ENCODE measurements at regions not wholly inside any gene's neighbourhood (a gene's known extent, or its start where the extent isn't known, plus 50 kb on each side); places are given as distances from the start of the nearest gene placed in this dataset.

DNA sequence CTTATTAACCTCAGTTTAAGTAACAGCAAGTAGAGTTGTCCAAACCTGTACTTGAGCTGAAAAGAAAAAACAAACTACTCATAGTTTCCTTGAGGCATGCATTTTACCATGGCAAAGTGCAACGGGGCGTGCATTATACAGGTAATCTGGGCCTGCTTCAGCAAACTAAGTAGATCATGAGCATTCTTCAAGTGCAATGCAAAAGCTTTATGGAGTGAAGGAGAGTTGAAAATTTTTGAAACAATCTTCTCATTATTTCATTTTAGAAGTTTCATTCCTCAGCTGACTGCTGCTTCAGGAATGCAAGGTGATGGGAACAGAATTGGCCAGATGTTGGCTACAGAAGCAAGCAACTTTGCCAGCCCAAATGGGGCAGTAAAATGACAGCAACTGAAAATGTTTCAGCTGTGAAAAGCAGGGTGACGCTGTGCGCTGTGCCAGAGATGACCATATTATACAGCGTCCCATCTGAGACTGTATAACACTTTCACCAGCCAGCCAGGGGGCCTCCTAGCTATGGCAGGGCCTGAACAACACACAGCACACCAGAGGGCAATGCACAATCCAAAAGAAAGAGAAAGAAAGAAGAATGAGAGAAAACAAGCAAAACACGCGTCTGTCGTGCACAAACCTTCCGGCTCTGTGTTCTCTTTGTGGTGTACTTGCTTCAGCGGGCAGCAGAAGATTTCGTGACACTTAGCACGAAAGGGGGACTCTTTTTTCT lies 145.5 kb upstream of the FGF13 start:
- TF ChIP-seq HNF4G (IDR thresholded peaks at IDR 0.05): no peak
- Histone ChIP-seq H3K4me1 (ENCODE audit: control insufficient read depth in 4 of 4, insufficient read depth in 4 of 4, low read length in 3 of 4) (no peaks in the 10 kb centered on the region), H3K9me3 (ENCODE audit: control insufficient read depth in 4 of 4, low read length in 3 of 4) (no peaks in the 10 kb centered on the region), H3K9ac (ENCODE audit: low read depth in 1 of 2, low read length in 2 of 2) (no peak overlapping the region), H3K36me3 (ENCODE audit: control insufficient read depth in 4 of 4, insufficient read depth in 3 of 4, low read depth in 1 of 4, low read length in 3 of 4) (no peaks in the 10 kb centered on the region), H3K27ac (ENCODE audit: low read depth in 1 of 2, low read length in 2 of 2) (no peak overlapping the region), H3K4me3 (ENCODE audit: low read depth in 1 of 3, low read length in 3 of 3) (no peak overlapping the region), H3K27me3 (ENCODE audit: control insufficient read depth in 4 of 4, insufficient read depth in 4 of 4, low read length in 3 of 4) (peaks cover 0 to 3% (median 0%) of the 10 kb centered on the region in 4 donors)
- DNase-seq (ENCODE audit: low spot score): no peak
- WGBS: 94% methylated on average over 12 of the region's 12 CpGs

DNA sequence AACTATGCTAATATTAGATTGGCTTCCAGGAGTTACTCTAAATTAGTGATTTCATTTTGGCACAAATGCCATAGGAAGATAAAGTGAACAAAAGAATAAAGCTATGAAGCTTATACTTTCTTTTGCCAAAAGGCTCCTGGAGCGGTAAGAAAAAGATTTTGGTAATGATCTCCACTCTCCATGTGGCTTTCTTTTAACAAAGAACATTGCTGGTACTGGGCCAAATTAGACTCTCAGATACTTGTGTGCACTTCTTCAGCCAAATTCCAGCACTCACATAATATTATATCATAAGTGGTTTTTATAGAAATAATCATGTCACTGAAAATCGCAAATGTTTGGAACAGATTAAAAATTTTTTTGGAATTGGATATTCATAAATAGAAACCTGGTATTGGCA lies 142.4 kb upstream of the FGF13 start:
- H3K4me1 ChIP-seq (ENCODE audit: control insufficient read depth in 4 of 4, insufficient read depth in 4 of 4, low read length in 3 of 4): no peaks in the 10 kb centered on the region
- H3K4me3 ChIP-seq (ENCODE audit: low read depth in 1 of 3, low read length in 3 of 3): no peak overlapping the region
- H3K9ac ChIP-seq (ENCODE audit: low read depth in 1 of 2, low read length in 2 of 2): no peak overlapping the region
- TF ChIP-seq, protein P1, sequence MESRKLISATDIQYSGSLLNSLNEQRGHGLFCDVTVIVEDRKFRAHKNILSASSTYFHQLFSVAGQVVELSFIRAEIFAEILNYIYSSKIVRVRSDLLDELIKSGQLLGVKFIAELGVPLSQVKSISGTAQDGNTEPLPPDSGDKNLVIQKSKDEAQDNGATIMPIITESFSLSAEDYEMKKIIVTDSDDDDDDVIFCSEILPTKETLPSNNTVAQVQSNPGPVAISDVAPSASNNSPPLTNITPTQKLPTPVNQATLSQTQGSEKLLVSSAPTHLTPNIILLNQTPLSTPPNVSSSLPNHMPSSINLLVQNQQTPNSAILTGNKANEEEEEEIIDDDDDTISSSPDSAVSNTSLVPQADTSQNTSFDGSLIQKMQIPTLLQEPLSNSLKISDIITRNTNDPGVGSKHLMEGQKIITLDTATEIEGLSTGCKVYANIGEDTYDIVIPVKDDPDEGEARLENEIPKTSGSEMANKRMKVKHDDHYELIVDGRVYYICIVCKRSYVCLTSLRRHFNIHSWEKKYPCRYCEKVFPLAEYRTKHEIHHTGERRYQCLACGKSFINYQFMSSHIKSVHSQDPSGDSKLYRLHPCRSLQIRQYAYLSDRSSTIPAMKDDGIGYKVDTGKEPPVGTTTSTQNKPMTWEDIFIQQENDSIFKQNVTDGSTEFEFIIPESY (IDR thresholded peaks at IDR 0.05): no peak
- no peak for TF ChIP-seq JUND (IDR thresholded peaks at IDR 0.05)
- no peak for TF ChIP-seq FOXA2 (IDR thresholded peaks at IDR 0.05)
- no peak for TF ChIP-seq EGR1 (IDR thresholded peaks at IDR 0.05; ENCODE audit: low read depth in 2 of 2)
- no peak for TF ChIP-seq RAD21 (IDR thresholded peaks at IDR 0.05)
- TF ChIP-seq TAF1 (conservative IDR thresholded peaks at IDR 0.05): no peak
- TF ChIP-seq NR2F2 (IDR thresholded peaks at IDR 0.05): no peak
- no peak for TF ChIP-seq HNF4G (IDR thresholded peaks at IDR 0.05)
- 91% methylated on average over 2 of the region's 2 CpGs for WGBS
- no peak overlapping the region for H3K27ac ChIP-seq (ENCODE audit: low read depth in 1 of 2, low read length in 2 of 2)
- no peak for DNase-seq (ENCODE audit: low spot score)
- H3K36me3 ChIP-seq (ENCODE audit: control insufficient read depth in 4 of 4, insufficient read depth in 3 of 4, low read depth in 1 of 4, low read length in 3 of 4): no peaks in the 10 kb centered on the region
- H3K9me3 ChIP-seq (ENCODE audit: control insufficient read depth in 4 of 4, low read length in 3 of 4): no peaks in the 10 kb centered on the region
- H3K27me3 ChIP-seq (ENCODE audit: control insufficient read depth in 4 of 4, insufficient read depth in 4 of 4, low read length in 3 of 4): peaks cover 0 to 3% (median 0%) of the 10 kb centered on the region in 4 donors

DNA sequence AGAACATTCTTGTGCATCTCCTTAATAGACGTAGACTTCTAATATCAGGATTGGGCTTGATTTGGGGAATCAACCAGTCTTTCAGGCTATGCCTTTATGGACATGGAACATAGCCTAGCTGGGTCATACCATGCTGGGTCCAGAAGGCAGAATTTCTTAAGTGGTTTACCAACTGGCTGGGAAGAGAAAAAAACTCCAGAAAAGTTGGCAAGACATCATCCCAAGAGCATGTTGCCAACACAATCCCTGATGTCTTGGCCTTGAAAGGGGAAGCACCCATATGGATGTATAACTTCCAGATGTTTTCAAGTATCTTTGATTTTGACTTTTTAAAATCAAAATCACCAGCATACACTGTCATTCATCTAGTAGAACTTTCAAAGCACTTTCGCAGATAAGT lies 138.0 kb upstream of the FGF13 start:
- DNase-seq (ENCODE audit: low spot score): no peak
- Histone ChIP-seq H3K4me1 (ENCODE audit: control insufficient read depth in 4 of 4, insufficient read depth in 4 of 4, low read length in 3 of 4) (no peaks in the 10 kb centered on the region), H3K9ac (ENCODE audit: low read depth in 1 of 2, low read length in 2 of 2) (no peak overlapping the region), H3K27ac (ENCODE audit: low read depth in 1 of 2, low read length in 2 of 2) (no peak overlapping the region), H3K4me3 (ENCODE audit: low read depth in 1 of 3, low read length in 3 of 3) (no peak overlapping the region), H3K27me3 (ENCODE audit: control insufficient read depth in 4 of 4, insufficient read depth in 4 of 4, low read length in 3 of 4) (no peaks in the 10 kb centered on the region), H3K36me3 (ENCODE audit: control insufficient read depth in 4 of 4, insufficient read depth in 3 of 4, low read depth in 1 of 4, low read length in 3 of 4) (no peaks in the 10 kb centered on the region), H3K9me3 (ENCODE audit: control insufficient read depth in 4 of 4, low read length in 3 of 4) (no peaks in the 10 kb centered on the region)
- whole genome bisulfite sequencing: 82% methylated on average over 2 of the region's 2 CpGs
- TF ChIP-seq YY1 (IDR thresholded peaks at IDR 0.05): no peak
- no peak for TF ChIP-seq FOXA1 (IDR thresholded peaks at IDR 0.05)
- TF ChIP-seq RAD21 (IDR thresholded peaks at IDR 0.05): no peak
- TF ChIP-seq EGR1 (IDR thresholded peaks at IDR 0.05; ENCODE audit: low read depth in 2 of 2): no peak
- no peak for TF ChIP-seq GABPA (IDR thresholded peaks at IDR 0.05 in 1 of 2, conservative IDR thresholded peaks at IDR 0.05 in 1 of 2)
- TF ChIP-seq, protein P2, sequence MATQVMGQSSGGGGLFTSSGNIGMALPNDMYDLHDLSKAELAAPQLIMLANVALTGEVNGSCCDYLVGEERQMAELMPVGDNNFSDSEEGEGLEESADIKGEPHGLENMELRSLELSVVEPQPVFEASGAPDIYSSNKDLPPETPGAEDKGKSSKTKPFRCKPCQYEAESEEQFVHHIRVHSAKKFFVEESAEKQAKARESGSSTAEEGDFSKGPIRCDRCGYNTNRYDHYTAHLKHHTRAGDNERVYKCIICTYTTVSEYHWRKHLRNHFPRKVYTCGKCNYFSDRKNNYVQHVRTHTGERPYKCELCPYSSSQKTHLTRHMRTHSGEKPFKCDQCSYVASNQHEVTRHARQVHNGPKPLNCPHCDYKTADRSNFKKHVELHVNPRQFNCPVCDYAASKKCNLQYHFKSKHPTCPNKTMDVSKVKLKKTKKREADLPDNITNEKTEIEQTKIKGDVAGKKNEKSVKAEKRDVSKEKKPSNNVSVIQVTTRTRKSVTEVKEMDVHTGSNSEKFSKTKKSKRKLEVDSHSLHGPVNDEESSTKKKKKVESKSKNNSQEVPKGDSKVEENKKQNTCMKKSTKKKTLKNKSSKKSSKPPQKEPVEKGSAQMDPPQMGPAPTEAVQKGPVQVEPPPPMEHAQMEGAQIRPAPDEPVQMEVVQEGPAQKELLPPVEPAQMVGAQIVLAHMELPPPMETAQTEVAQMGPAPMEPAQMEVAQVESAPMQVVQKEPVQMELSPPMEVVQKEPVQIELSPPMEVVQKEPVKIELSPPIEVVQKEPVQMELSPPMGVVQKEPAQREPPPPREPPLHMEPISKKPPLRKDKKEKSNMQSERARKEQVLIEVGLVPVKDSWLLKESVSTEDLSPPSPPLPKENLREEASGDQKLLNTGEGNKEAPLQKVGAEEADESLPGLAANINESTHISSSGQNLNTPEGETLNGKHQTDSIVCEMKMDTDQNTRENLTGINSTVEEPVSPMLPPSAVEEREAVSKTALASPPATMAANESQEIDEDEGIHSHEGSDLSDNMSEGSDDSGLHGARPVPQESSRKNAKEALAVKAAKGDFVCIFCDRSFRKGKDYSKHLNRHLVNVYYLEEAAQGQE (IDR thresholded peaks at IDR 0.05): no peak
- TF ChIP-seq, protein P1 (IDR thresholded peaks at IDR 0.05): no peak
- TF ChIP-seq SP1 (IDR thresholded peaks at IDR 0.05): no peak
- TF ChIP-seq RXRA (IDR thresholded peaks at IDR 0.05): no peak
- TF ChIP-seq, protein P3, sequence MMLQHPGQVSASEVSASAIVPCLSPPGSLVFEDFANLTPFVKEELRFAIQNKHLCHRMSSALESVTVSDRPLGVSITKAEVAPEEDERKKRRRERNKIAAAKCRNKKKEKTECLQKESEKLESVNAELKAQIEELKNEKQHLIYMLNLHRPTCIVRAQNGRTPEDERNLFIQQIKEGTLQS (IDR thresholded peaks at IDR 0.05): no peak
- TF ChIP-seq HNF4G (IDR thresholded peaks at IDR 0.05): no peak
- TF ChIP-seq HNF4A (conservative IDR thresholded peaks at IDR 0.05): no peak
- TF ChIP-seq TAF1 (conservative IDR thresholded peaks at IDR 0.05): no peak
- TF ChIP-seq, protein P4, sequence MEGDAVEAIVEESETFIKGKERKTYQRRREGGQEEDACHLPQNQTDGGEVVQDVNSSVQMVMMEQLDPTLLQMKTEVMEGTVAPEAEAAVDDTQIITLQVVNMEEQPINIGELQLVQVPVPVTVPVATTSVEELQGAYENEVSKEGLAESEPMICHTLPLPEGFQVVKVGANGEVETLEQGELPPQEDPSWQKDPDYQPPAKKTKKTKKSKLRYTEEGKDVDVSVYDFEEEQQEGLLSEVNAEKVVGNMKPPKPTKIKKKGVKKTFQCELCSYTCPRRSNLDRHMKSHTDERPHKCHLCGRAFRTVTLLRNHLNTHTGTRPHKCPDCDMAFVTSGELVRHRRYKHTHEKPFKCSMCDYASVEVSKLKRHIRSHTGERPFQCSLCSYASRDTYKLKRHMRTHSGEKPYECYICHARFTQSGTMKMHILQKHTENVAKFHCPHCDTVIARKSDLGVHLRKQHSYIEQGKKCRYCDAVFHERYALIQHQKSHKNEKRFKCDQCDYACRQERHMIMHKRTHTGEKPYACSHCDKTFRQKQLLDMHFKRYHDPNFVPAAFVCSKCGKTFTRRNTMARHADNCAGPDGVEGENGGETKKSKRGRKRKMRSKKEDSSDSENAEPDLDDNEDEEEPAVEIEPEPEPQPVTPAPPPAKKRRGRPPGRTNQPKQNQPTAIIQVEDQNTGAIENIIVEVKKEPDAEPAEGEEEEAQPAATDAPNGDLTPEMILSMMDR (IDR thresholded peaks at IDR 0.05; ENCODE audit: low read depth, low read length, missing input control): no peak
- no peak for TF ChIP-seq FOXA2 (IDR thresholded peaks at IDR 0.05)
- no peak for TF ChIP-seq JUND (IDR thresholded peaks at IDR 0.05)
- no peak for TF ChIP-seq NR2F2 (IDR thresholded peaks at IDR 0.05)
- TF ChIP-seq, protein P5, sequence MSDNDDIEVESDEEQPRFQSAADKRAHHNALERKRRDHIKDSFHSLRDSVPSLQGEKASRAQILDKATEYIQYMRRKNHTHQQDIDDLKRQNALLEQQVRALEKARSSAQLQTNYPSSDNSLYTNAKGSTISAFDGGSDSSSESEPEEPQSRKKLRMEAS (IDR thresholded peaks at IDR 0.05): no peak
